GM12878 (cell line): ENCODE measurements at regions not wholly inside any gene's neighbourhood (a gene's known extent, or its start where the extent isn't known, plus 50 kb on each side); places are given as distances from the start of the nearest gene placed in this dataset.

Experiments used
- BCLAF1 ChIP-seq: fragments of 450-650 bp; IDR thresholded peaks from 2 replicates; pipeline ENCODE4 v1.6.1; 2017; ENCODE audit warnings: antibody characterized with exemption, mild to moderate bottlenecking, moderate library complexity
- BRCA1 ChIP-seq: IDR thresholded peaks from 2 replicates; pipeline ENCODE4 v1.6.1; 2011; ENCODE audit warnings: low read depth, low read length, improper control_type of control experiment
- CHD1 ChIP-seq: IDR thresholded peaks from 2 replicates; pipeline ENCODE4 v1.6.1; 2012; ENCODE audit warnings: low read depth, low read length, improper control_type of control experiment
- DPF2 ChIP-seq: fragments of 450-650 bp; IDR thresholded peaks from 2 replicates; pipeline ENCODE4 v1.6.1; 2017; ENCODE audit warnings: mild to moderate bottlenecking
- EP300 ChIP-seq, 2 experiments: fragments of 150-350 bp in 1 of 2; IDR thresholded peaks; 2 replicates each; pipeline ENCODE4 v1.6.1; 2011 to 2012; ENCODE audit warnings: low read depth in 2 of 2, low read length in 2 of 2, borderline replicate concordance in 1 of 2, improper control_type of control experiment in 1 of 2, inconsistent platforms in 1 of 2; ENCODE audit not compliant: control insufficient read depth in 1 of 2
- GABPA ChIP-seq: IDR thresholded peaks from 2 replicates; pipeline ENCODE4 v1.6.1; 2014; ENCODE audit warnings: antibody characterized with exemption, low read depth, mild to moderate bottlenecking, inconsistent platforms
- NBN ChIP-seq: fragments of 450-650 bp; IDR thresholded peaks from 2 replicates; pipeline ENCODE4 v1.6.1; 2016
- NR2F1 ChIP-seq: fragments of 450-650 bp; conservative IDR thresholded peaks from 2 replicates; pipeline ENCODE4 v1.6.1; 2017; ENCODE audit warnings: mild to moderate bottlenecking
- PKNOX1 ChIP-seq: fragments of 450-650 bp; IDR thresholded peaks from 2 replicates; pipeline ENCODE4 v1.6.1; 2016; ENCODE audit warnings: mild to moderate bottlenecking
- POLR2A ChIP-seq: IDR thresholded peaks from 2 replicates; pipeline ENCODE4 v1.6.1; 2011; ENCODE audit warnings: low read depth, mild to moderate bottlenecking, low read length
- RAD51 ChIP-seq: fragments of 450-650 bp; IDR thresholded peaks from 2 replicates; pipeline ENCODE4 v1.6.1; 2016; ENCODE audit warnings: moderate library complexity, mild to moderate bottlenecking, inconsistent platforms
- SMAD1 ChIP-seq: fragments of 450-650 bp; IDR thresholded peaks from 2 replicates; pipeline ENCODE4 v1.6.1; 2018; ENCODE audit warnings: mild to moderate bottlenecking, low read depth; ENCODE audit not compliant: partially characterized antibody
- SPI1 ChIP-seq: IDR thresholded peaks from 2 replicates; pipeline ENCODE4 v1.6.1; 2011; ENCODE audit warnings: low read depth, mild to moderate bottlenecking, low read length, moderate library complexity, borderline replicate concordance; ENCODE audit not compliant: insufficient read depth
- SRF ChIP-seq, 2 experiments: IDR thresholded peaks; 2 replicates each; pipeline ENCODE4 v1.6.1; 2011; ENCODE audit warnings: low read depth in 2 of 2, low read length in 2 of 2, mild to moderate bottlenecking in 1 of 2, moderate library complexity in 1 of 2
- SUZ12 ChIP-seq: fragments of 200-600 bp; sonication (generic); IDR thresholded peaks from one replicate; pipeline ENCODE4 v1.6.1; 2018; ENCODE audit warnings: antibody characterized with exemption, mild to moderate bottlenecking; ENCODE audit not compliant: unreplicated experiment
- TARDBP ChIP-seq: IDR thresholded peaks from 2 replicates; pipeline ENCODE4 v1.6.1; 2016; ENCODE audit warnings: borderline replicate concordance
- TF ChIP-seq, protein P1 (sequence below): fragments of 450-650 bp; IDR thresholded peaks from 2 replicates; pipeline ENCODE4 v1.6.1; 2016; ENCODE audit warnings: mild to moderate bottlenecking

GRCh38 chr14:53613404-53614253 is 343.0 kb downstream of the BMP4 start (continued):
- TF ChIP-seq GABPA (0 out of 2 replicates have a peak, but pooled peaks have one; percentile 34), NBN (peak; percentile 96), CHD1 (no peak), RAD51 (peak; percentile 26; the same call in 1 of the 2 replicates), SUZ12 (no peak), BCLAF1 (no peak), POLR2A (peak; percentile 54; the same call in 1 of the 2 replicates), DPF2 (peak; percentile 98), SMAD1 (peak; percentile 47), PKNOX1 (peak; percentile 54; the same call in 1 of the 2 replicates), SRF (IDR thresholded peaks at IDR 0.05; ENCODE audit: low read depth in 2 of 2, low read length in 2 of 2) (peak in 1 of 2 experiments; percentile 85; a peak in 2 of 4 replicates), NR2F1 (peak; percentile 94), SPI1 (peak; percentile 98), BRCA1 (no peak), EP300 (IDR thresholded peaks at IDR 0.05; ENCODE audit: borderline replicate concordance in 1 of 2, control insufficient read depth in 1 of 2, low read depth in 2 of 2, low read length in 2 of 2) (peak; percentile 98 to 99), TARDBP (peak; percentile 55; the same call in 1 of the 2 replicates)
- TF ChIP-seq, protein P1, sequence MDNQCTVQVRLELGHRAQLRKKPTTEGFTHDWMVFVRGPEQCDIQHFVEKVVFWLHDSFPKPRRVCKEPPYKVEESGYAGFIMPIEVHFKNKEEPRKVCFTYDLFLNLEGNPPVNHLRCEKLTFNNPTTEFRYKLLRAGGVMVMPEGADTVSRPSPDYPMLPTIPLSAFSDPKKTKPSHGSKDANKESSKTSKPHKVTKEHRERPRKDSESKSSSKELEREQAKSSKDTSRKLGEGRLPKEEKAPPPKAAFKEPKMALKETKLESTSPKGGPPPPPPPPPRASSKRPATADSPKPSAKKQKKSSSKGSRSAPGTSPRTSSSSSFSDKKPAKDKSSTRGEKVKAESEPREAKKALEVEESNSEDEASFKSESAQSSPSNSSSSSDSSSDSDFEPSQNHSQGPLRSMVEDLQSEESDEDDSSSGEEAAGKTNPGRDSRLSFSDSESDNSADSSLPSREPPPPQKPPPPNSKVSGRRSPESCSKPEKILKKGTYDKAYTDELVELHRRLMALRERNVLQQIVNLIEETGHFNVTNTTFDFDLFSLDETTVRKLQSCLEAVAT = peak; percentile 100
